Right lobe of liver (tissue), 6 donors: ENCODE measurements at regions not wholly inside any gene's neighbourhood (a gene's known extent, or its start where the extent isn't known, plus 50 kb on each side); places are given as distances from the start of the nearest gene placed in this dataset.

ENCODE experiments used
- ATAC-seq, 4 donors: fragments of 200-7000 bp; cut with Tn5 transposase; one replicate each; pipeline ENCODE4 v1.9.1; 2020; ENCODE audit warnings: mild to moderate bottlenecking in 4 of 4, moderate library complexity in 4 of 4
- DNase-seq, 3 donors: peaks; one replicate each; pipeline ENCODE4 v3.0.0-alpha.2; 2020
- H3K27ac ChIP-seq, 3 donors: fragments of 200-600 bp; one replicate each; pipeline ENCODE4 v1.8.0; 2022
- H3K27me3 ChIP-seq, 2 donors: fragments of 200-600 bp; one replicate each; pipeline ENCODE4 v1.8.0; 2022
- H3K36me3 ChIP-seq, 4 donors: fragments of 200-600 bp; sonication (generic) in 1 of 4; one replicate each; pipeline versions ENCODE4 v1.5.1 to v1.8.0; 2017 to 2022; ENCODE audit warnings: control low read depth in 1 of 4
- H3K4me1 ChIP-seq, 4 donors: fragments of 200-600 bp; sonication (generic) in 1 of 4; one replicate each; pipeline versions ENCODE4 v1.5.1 to v1.8.0; 2017 to 2022; ENCODE audit warnings: control low read depth in 1 of 4
- H3K4me3 ChIP-seq, 3 donors: fragments of 200-600 bp; one replicate each; pipeline ENCODE4 v1.8.0; 2022
- H3K9me3 ChIP-seq, 4 donors: fragments of 200-600 bp; sonication (generic) in 1 of 4; one replicate each; pipeline versions ENCODE4 v1.5.1 to v1.8.0; 2017 to 2022; ENCODE audit warnings: control low read depth in 1 of 4
- CTCF ChIP-seq, 4 donors: fragments of 200-600 bp in 3 of 4; fragments of 450-650 bp in 1 of 4; IDR thresholded peaks; one replicate each; pipeline versions ENCODE4 v1.5.1 to v1.8.0; 2016 to 2022; ENCODE audit warnings: antibody characterized with exemption in 4 of 4, mild to moderate bottlenecking in 2 of 4
- POLR2A ChIP-seq: fragments of 450-650 bp; IDR thresholded peaks from one replicate; pipeline ENCODE4 v1.6.1; 2017; ENCODE audit warnings: antibody characterized with exemption, mild to moderate bottlenecking
- WGBS: methylation state at CpG from one replicate; pipeline ENCODE4 v1.1.6; 2018; ENCODE audit warnings: low coverage, low lambda C conversion rate; ENCODE audit not compliant: insufficient coverage; ENCODE audit errors: missing lambda C conversion rate; 5-methylcytosine and 5-hydroxymethylcytosine counted together
- intact Hi-C, 2 donors: fragments of 100-400 bp; cut with DNase I; formaldehyde crosslinking; loops; one replicate each; pipeline versions ENCODE4 v1.11.2 to v1.14.1; 2022
- donor health status: DM: no; HTN: yes; CAD: no.
- donor health status: DM: no; HTN: no; CAD: no.
- donor health status: DM: no; HTN: no; CAD: no.
- donor health status: DM: no; HTN: yes; CAD: no.
- donor health status: DM: no; HTN: yes; CAD: no.

- Histone ChIP-seq H3K27me3 (no peaks in the 10 kb centered on the region), H3K9me3 (no peaks in the 10 kb centered on the region), H3K36me3 (no peaks in the 10 kb centered on the region), H3K27ac (no peak overlapping the region), H3K4me3 (no peak overlapping the region), H3K4me1 (no peaks in the 10 kb centered on the region)
- intact Hi-C loops = no loop called here
- whole genome bisulfite sequencing = 72% methylated on average over 6 of the region's 7 CpGs
- ATAC-seq (no peak), DNase-seq (no peak)
- TF ChIP-seq CTCF (IDR thresholded peaks at IDR 0.05) (no peak), POLR2A (no peak)
These were observed 119.1 kb downstream of the TLE3 start for GRCh38 chr15:69978603-69979002.

GRCh38 chr15:69979262-69979661 is 118.5 kb downstream of the TLE3 start:
- TF ChIP-seq CTCF (IDR thresholded peaks at IDR 0.05) = peak in 3 of 4 donors; percentile 6 to 44 (median 33)
- no peak for TF ChIP-seq POLR2A
- H3K4me1 ChIP-seq = no peaks in the 10 kb centered on the region
- no peak overlapping the region for H3K4me3 ChIP-seq
- peak in 1 of 3 donors; percentile 41 for DNase-seq
- H3K36me3 ChIP-seq = no peaks in the 10 kb centered on the region
- H3K27me3 ChIP-seq = no peaks in the 10 kb centered on the region
- no peaks in the 10 kb centered on the region for H3K9me3 ChIP-seq
- ATAC-seq = peak; percentile 44 to 85 (median 68)
- intact Hi-C loops = no loop called here
- H3K27ac ChIP-seq = no peak overlapping the region
- WGBS = 16% methylated on average over 4 of the region's 5 CpGs

- no peak for ATAC-seq
- intact Hi-C loops = no loop called here
- Histone ChIP-seq H3K36me3 (no peaks in the 10 kb centered on the region), H3K9me3 (no peaks in the 10 kb centered on the region), H3K27me3 (no peaks in the 10 kb centered on the region), H3K4me1 (no peaks in the 10 kb centered on the region), H3K27ac (no peak overlapping the region), H3K4me3 (no peak overlapping the region)
- TF ChIP-seq CTCF (IDR thresholded peaks at IDR 0.05) = no peak
- TF ChIP-seq POLR2A = no peak
- 74% methylated on average over 7 of the region's 8 CpGs for whole genome bisulfite sequencing
- DNase-seq = no peak
These were observed 117.9 kb downstream of the TLE3 start for GRCh38 chr15:69979783-69980182.

GRCh38 chr15:69980341-69981059 is 117.2 kb downstream of the TLE3 start:
- H3K36me3 ChIP-seq = no peaks in the 10 kb centered on the region
- H3K9me3 ChIP-seq = no peaks in the 10 kb centered on the region
- no peak overlapping the region for H3K27ac ChIP-seq
- DNase-seq (no peak), ATAC-seq (no peak)
- TF ChIP-seq POLR2A = no peak
- TF ChIP-seq CTCF (IDR thresholded peaks at IDR 0.05) = no peak
- no peaks in the 10 kb centered on the region for H3K4me1 ChIP-seq
- H3K4me3 ChIP-seq = no peak overlapping the region
- intact Hi-C loops = no loop called here
- no peaks in the 10 kb centered on the region for H3K27me3 ChIP-seq
- WGBS = 48% methylated on average over 2 of the region's 7 CpGs
